Ascending aorta (tissue), 2 donors: ENCODE measurements at regions not wholly inside any gene's neighbourhood (a gene's known extent, or its start where the extent isn't known, plus 50 kb on each side); places are given as distances from the start of the nearest gene placed in this dataset.

Experiments
- DNase-seq, 2 donors: peaks; one replicate each; pipeline ENCODE4 v3.0.0-alpha.2; 2019; ENCODE audit warnings: low spot score in 2 of 2
- H3K27ac ChIP-seq, 2 donors: fragments of 200-600 bp; sonication (generic); one replicate each; pipeline ENCODE4 v1.5.1; 2016 to 2017; ENCODE audit warnings: mild to moderate bottlenecking in 1 of 2
- H3K27me3 ChIP-seq: fragments of 200-600 bp; sonication (generic); one replicate; pipeline ENCODE4 v1.5.1; 2017
- H3K36me3 ChIP-seq, 2 donors: fragments of 200-600 bp; sonication (generic); one replicate each; pipeline ENCODE4 v1.5.1; 2016
- H3K4me1 ChIP-seq, 2 donors: fragments of 200-600 bp; sonication (generic); one replicate each; pipeline ENCODE4 v1.5.1; 2016 to 2017; ENCODE audit warnings: mild to moderate bottlenecking in 1 of 2
- H3K4me3 ChIP-seq, 2 donors: fragments of 200-600 bp; sonication (generic); one replicate each; pipeline ENCODE4 v1.5.1; 2016 to 2017; ENCODE audit warnings: mild to moderate bottlenecking in 1 of 2
- H3K9me3 ChIP-seq, 2 donors: fragments of 200-600 bp; sonication (generic); one replicate each; pipeline ENCODE4 v1.5.1; 2016
- intact Hi-C: fragments of 100-400 bp; cut with DNase I; formaldehyde crosslinking; loops from one replicate; pipeline ENCODE4 v1.15.1; 2023
- TF ChIP-seq, protein P1 (sequence below), 3 experiments: fragments of 200-600 bp in 2 of 3; fragments of 450-650 bp in 1 of 3; sonication (generic) in 2 of 3; IDR thresholded peaks; one replicate each; pipeline ENCODE4 v1.5.1; 2016 to 2019; ENCODE audit warnings: antibody characterized with exemption in 3 of 3, mild to moderate bottlenecking in 1 of 3, moderate library complexity in 1 of 3

DNA sequence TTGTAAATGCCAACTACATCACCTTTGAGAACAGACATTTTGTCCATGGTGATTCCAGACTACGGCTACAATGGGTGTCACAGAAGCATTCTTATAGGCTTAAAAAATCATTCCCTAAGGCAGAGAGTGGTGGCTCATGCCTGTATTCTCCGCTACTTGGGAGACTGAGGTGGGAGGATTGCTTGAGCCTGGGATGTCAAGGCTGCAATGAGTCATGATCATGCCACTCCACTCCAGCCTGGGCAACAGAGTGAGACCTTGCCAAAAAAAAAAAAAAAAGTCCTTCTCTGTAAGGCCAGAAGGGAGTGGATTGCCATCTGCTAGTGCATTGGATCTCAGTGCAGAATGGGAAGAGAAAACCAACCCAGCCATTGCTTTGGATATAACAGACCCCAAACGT is 522.5 kb downstream of the VRK1 start:
- no peak for DNase-seq
- no peaks in the 10 kb centered on the region for H3K36me3 ChIP-seq
- intact Hi-C loops: no loop called here
- H3K27me3 ChIP-seq: no peaks in the 10 kb centered on the region
- H3K27ac ChIP-seq: no peak overlapping the region
- no peaks in the 10 kb centered on the region for H3K4me1 ChIP-seq
- no peaks in the 10 kb centered on the region for H3K9me3 ChIP-seq
- TF ChIP-seq, protein P1, sequence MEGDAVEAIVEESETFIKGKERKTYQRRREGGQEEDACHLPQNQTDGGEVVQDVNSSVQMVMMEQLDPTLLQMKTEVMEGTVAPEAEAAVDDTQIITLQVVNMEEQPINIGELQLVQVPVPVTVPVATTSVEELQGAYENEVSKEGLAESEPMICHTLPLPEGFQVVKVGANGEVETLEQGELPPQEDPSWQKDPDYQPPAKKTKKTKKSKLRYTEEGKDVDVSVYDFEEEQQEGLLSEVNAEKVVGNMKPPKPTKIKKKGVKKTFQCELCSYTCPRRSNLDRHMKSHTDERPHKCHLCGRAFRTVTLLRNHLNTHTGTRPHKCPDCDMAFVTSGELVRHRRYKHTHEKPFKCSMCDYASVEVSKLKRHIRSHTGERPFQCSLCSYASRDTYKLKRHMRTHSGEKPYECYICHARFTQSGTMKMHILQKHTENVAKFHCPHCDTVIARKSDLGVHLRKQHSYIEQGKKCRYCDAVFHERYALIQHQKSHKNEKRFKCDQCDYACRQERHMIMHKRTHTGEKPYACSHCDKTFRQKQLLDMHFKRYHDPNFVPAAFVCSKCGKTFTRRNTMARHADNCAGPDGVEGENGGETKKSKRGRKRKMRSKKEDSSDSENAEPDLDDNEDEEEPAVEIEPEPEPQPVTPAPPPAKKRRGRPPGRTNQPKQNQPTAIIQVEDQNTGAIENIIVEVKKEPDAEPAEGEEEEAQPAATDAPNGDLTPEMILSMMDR (IDR thresholded peaks at IDR 0.05): no peak
- H3K4me3 ChIP-seq: no peak overlapping the region

DNA sequence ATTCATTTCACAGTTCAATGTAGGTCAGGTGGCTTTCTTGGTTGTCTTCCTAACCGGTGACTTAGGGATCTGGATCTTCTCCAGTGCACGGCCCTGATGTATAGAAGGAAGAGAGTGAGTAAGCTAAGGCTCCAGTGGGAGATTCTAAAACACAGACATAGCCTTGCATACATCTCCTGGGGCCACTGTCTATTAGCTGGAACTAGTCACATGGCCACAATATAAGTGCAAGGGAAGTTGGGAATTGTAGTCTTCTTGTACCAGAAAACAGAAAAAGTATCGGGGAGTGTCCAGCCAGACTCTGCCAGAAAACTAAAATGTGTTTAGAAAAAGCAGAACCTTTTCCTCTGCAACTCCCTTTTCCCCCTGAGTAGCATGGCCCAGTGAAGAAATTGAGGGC is 531.6 kb downstream of the VRK1 start:
- Histone ChIP-seq H3K36me3 (no peaks in the 10 kb centered on the region), H3K4me3 (no peak overlapping the region), H3K9me3 (no peaks in the 10 kb centered on the region), H3K27ac (no peak overlapping the region), H3K27me3 (no peaks in the 10 kb centered on the region), H3K4me1 (no peaks in the 10 kb centered on the region)
- no peak for DNase-seq
- intact Hi-C loops: no loop called here
- TF ChIP-seq, protein P1 (IDR thresholded peaks at IDR 0.05): no peak

DNA sequence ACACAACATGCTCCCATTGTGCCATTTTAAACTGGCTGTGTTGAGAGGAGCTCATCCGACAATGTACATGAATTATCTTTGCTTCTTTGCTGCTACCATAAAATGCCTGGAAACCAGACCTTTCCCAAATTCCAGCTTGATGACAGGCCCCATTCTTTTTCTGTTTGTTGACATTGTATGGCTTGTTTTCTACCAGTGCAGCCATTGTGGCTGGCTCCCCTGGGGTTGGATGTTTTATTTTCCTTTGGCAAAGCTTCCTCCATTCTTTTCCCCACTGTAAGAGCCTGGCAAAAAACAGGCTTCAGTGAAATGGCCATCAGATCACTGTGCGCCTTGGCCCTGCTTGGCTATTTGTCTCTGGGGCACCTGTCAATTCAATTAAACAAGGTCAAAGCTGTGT is 532.5 kb downstream of the VRK1 start:
- Histone ChIP-seq H3K27ac (no peak overlapping the region), H3K27me3 (no peaks in the 10 kb centered on the region), H3K36me3 (no peaks in the 10 kb centered on the region), H3K9me3 (no peaks in the 10 kb centered on the region), H3K4me3 (no peak overlapping the region), H3K4me1 (no peaks in the 10 kb centered on the region)
- intact Hi-C loops: no loop called here
- no peak for DNase-seq
- TF ChIP-seq, protein P1 (IDR thresholded peaks at IDR 0.05): no peak

DNA sequence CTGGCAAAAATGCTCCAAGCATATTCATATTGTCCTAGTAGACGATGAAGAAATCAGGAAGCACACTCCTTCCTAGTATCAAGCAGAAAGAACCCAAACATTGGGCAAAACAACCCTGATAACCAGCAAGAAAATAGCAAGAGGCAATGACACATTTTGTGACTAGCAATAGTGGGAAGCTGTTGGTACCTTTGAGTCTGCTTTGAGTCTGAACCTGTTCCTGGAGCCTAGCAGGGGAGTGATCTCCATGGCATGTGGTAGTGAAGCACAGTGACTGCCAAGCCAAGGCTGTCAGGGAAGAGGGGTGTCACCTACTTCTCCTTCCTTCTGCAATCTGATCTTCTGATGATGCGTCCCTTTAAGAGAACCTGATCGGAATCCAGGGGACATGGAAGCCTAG is 533.9 kb downstream of the VRK1 start:
- Histone ChIP-seq H3K27ac (no peak overlapping the region), H3K4me3 (no peak overlapping the region), H3K9me3 (no peaks in the 10 kb centered on the region), H3K36me3 (no peaks in the 10 kb centered on the region), H3K27me3 (no peaks in the 10 kb centered on the region), H3K4me1 (no peaks in the 10 kb centered on the region)
- intact Hi-C loops: no loop called here
- TF ChIP-seq, protein P1 (IDR thresholded peaks at IDR 0.05): no peak
- no peak for DNase-seq

DNA sequence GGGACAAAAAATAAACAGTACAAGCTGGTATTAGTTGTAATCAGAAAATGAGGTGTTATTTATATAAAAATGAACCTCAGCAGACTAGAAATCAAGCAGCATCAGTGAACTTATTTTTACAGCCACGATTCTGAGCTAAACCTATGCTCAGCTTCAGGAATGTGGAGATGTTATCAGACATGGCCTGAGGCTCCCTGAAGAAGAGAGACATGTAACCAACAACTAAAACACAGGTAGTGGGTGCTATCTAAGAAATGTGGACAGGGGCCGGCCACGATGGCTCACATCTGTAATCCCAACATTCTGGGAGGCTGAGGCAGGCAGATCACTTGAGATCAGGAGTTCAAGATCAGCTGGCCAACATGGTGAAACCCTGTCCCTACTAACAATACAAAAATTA is 534.3 kb downstream of the VRK1 start:
- H3K27ac ChIP-seq: no peak overlapping the region
- intact Hi-C loops: no loop called here
- TF ChIP-seq, protein P1 (IDR thresholded peaks at IDR 0.05): no peak

DNA sequence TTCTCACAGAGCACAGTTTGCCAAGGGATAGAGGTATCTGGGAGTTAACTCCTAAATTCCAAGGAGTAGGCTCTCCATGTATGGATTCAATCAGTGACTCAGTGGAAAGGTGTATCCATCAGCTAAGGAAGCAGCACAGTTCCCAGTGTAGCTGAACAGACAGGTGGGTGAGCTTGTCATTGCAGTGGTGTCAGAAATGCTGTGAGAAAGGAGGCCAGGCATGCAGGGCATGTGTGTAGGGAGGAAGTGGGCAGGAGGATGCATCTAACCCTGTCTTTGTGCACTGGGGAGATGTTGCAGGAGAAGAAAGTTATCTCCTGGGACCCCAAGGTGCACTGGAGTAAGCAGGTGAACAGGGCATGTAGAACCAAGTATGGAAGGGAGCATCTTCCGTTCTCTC is 539.0 kb downstream of the VRK1 start:
- no peak overlapping the region for H3K27ac ChIP-seq
- DNase-seq: no peak
- TF ChIP-seq, protein P1 (IDR thresholded peaks at IDR 0.05): no peak
- no peaks in the 10 kb centered on the region for H3K27me3 ChIP-seq
- no peaks in the 10 kb centered on the region for H3K36me3 ChIP-seq
- no peaks in the 10 kb centered on the region for H3K9me3 ChIP-seq
- intact Hi-C loops: no loop called here
- H3K4me3 ChIP-seq: no peak overlapping the region
- H3K4me1 ChIP-seq: no peaks in the 10 kb centered on the region

More for the DNA sequence above, 534.3 kb downstream of the VRK1 start:
- DNase-seq: no peak
- Histone ChIP-seq H3K4me1 (no peaks in the 10 kb centered on the region), H3K27me3 (no peaks in the 10 kb centered on the region), H3K9me3 (no peaks in the 10 kb centered on the region), H3K36me3 (no peaks in the 10 kb centered on the region), H3K4me3 (no peak overlapping the region)
